Natural killer cell treated with Interleukin-12 subunit alpha and Interleukin-12 subunit beta and Interleukin-15 and Interleukin-18, amount 100 ng/mL, for 72 hours (primary cell): ENCODE measurements at regions not wholly inside any gene's neighbourhood (a gene's known extent, or its start where the extent isn't known, plus 50 kb on each side); places are given as distances from the start of the nearest gene placed in this dataset.

Source experiments
- ATAC-seq, 2 donors: fragments of 150-1000 bp; cut with Tn5 transposase in 1 of 2; sonication (Bioruptor Pico), chemical (Tn5 transposase) in 1 of 2; 2 replicates each; pipeline ENCODE4 v1.10.0; 2021
- DNase-seq: peaks from one replicate; pipeline ENCODE4 v3.0.0; 2022; ENCODE audit warnings: low spot score
- H3K27ac Mint-ChIP-seq, 2 donors: 1 replicate in 1 of 2; 2 replicates in 1 of 2; pipeline ENCODE4 v1.8.0; 2022; ENCODE audit warnings: mixed read lengths in 2 of 2, mild to moderate bottlenecking in 1 of 2, moderate library complexity in 1 of 2
- H3K27me3 Mint-ChIP-seq, 2 donors: 1 replicate in 1 of 2; 2 replicates in 1 of 2; pipeline ENCODE4 v1.8.0; 2022; ENCODE audit warnings: mixed read lengths in 2 of 2
- H3K36me3 Mint-ChIP-seq: one replicate; pipeline ENCODE4 v1.8.0; 2022; ENCODE audit warnings: mixed read lengths
- H3K4me1 Mint-ChIP-seq, 2 donors: 1 replicate in 1 of 2; 2 replicates in 1 of 2; pipeline ENCODE4 v1.8.0; 2022; ENCODE audit warnings: low read depth in 2 of 2, mixed read lengths in 2 of 2, mild to moderate bottlenecking in 1 of 2
- H3K4me3 Mint-ChIP-seq: one replicate; pipeline ENCODE4 v1.8.0; 2022; ENCODE audit warnings: mixed read lengths
- H3K9me3 Mint-ChIP-seq: 2 replicates; pipeline ENCODE4 v1.8.0; 2022; ENCODE audit warnings: mixed read lengths

- Mint-ChIP-seq H3K9me3 (no peaks in the 10 kb centered on the region), H3K4me3 (peak overlapping the region; percentile 46), H3K27ac (peak overlapping the region; percentile 82 to 93), H3K27me3 (no peaks in the 10 kb centered on the region), H3K36me3 (no peaks in the 10 kb centered on the region), H3K4me1 (peaks cover 53 to 58% of the 10 kb centered on the region in 2 donors)
- DNase-seq (peak; percentile 77), ATAC-seq (peak; percentile 43 to 51)
These were observed 135.1 kb upstream of the RASGRP1 start for GRCh38 chr15:38699633-38700230.

- no peak for ATAC-seq
- peaks cover 4% of the 10 kb centered on the region in 2 donors for H3K27me3 Mint-ChIP-seq
- no peaks in the 10 kb centered on the region for H3K9me3 Mint-ChIP-seq
- H3K4me3 Mint-ChIP-seq: no peak overlapping the region
- H3K27ac Mint-ChIP-seq: no peak overlapping the region
- no peak for DNase-seq
- H3K36me3 Mint-ChIP-seq: no peaks in the 10 kb centered on the region
- peaks cover 38 to 44% of the 10 kb centered on the region in 2 donors for H3K4me1 Mint-ChIP-seq
These were observed 136.5 kb upstream of the RASGRP1 start for GRCh38 chr15:38701149-38701548.

- peaks cover 26 to 32% of the 10 kb centered on the region in 2 donors for H3K4me1 Mint-ChIP-seq
- H3K27me3 Mint-ChIP-seq: peaks cover 7 to 11% of the 10 kb centered on the region in 2 donors
- H3K36me3 Mint-ChIP-seq: no peaks in the 10 kb centered on the region
- no peak overlapping the region for H3K4me3 Mint-ChIP-seq
- H3K27ac Mint-ChIP-seq: no peak overlapping the region
- no peak for ATAC-seq
- H3K9me3 Mint-ChIP-seq: no peaks in the 10 kb centered on the region
- no peak for DNase-seq
These were observed 137.7 kb upstream of the RASGRP1 start for GRCh38 chr15:38702178-38702912.

- Mint-ChIP-seq H3K4me1 (no peaks in the 10 kb centered on the region), H3K9me3 (no peaks in the 10 kb centered on the region), H3K27ac (no peak overlapping the region)
These were observed 141.0 kb upstream of the RASGRP1 start for GRCh38 chr15:38705436-38706219.

GRCh38 chr15:38706956-38707355 lies 142.3 kb upstream of the RASGRP1 start:
- H3K27ac Mint-ChIP-seq: no peak overlapping the region
- H3K4me1 Mint-ChIP-seq: no peaks in the 10 kb centered on the region
- no peak for DNase-seq
- no peaks in the 10 kb centered on the region for H3K36me3 Mint-ChIP-seq
- no peak overlapping the region for H3K4me3 Mint-ChIP-seq
- no peak for ATAC-seq
- H3K27me3 Mint-ChIP-seq: peaks cover 7 to 11% of the 10 kb centered on the region in 2 donors
- no peaks in the 10 kb centered on the region for H3K9me3 Mint-ChIP-seq

More at GRCh38 chr15:38705436-38706219, 141.0 kb upstream of the RASGRP1 start:
- Mint-ChIP-seq H3K36me3 (no peaks in the 10 kb centered on the region), H3K4me3 (no peak overlapping the region), H3K27me3 (peaks cover 7 to 11% of the 10 kb centered on the region in 2 donors)
- DNase-seq: no peak
- ATAC-seq: no peak

- Mint-ChIP-seq H3K4me1 (no peaks in the 10 kb centered on the region), H3K36me3 (no peaks in the 10 kb centered on the region), H3K27ac (no peak overlapping the region), H3K27me3 (peaks cover 7 to 11% of the 10 kb centered on the region in 2 donors), H3K4me3 (no peak overlapping the region), H3K9me3 (no peaks in the 10 kb centered on the region)
- DNase-seq (no peak), ATAC-seq (peak; percentile 67 to 74)
These were observed 143.4 kb upstream of the RASGRP1 start for GRCh38 chr15:38707802-38708671.

- ATAC-seq: no peak
- no peaks in the 10 kb centered on the region for H3K36me3 Mint-ChIP-seq
- no peak overlapping the region for H3K27ac Mint-ChIP-seq
These were observed 144.1 kb upstream of the RASGRP1 start for GRCh38 chr15:38708672-38709180.

GRCh38 chr15:38709196-38709595 lies 144.6 kb upstream of the RASGRP1 start:
- DNase-seq (no peak), ATAC-seq (no peak)
- H3K27me3 Mint-ChIP-seq: peaks cover 7 to 20% of the 10 kb centered on the region in 2 donors
- no peak overlapping the region for H3K4me3 Mint-ChIP-seq
- H3K36me3 Mint-ChIP-seq: no peaks in the 10 kb centered on the region
- no peaks in the 10 kb centered on the region for H3K4me1 Mint-ChIP-seq
- no peak overlapping the region for H3K27ac Mint-ChIP-seq
- no peaks in the 10 kb centered on the region for H3K9me3 Mint-ChIP-seq

More at GRCh38 chr15:38708672-38709180, 144.1 kb upstream of the RASGRP1 start:
- Mint-ChIP-seq H3K4me1 (no peaks in the 10 kb centered on the region), H3K27me3 (peaks cover 7 to 17% of the 10 kb centered on the region in 2 donors), H3K4me3 (no peak overlapping the region), H3K9me3 (no peaks in the 10 kb centered on the region)
- no peak for DNase-seq

GRCh38 chr15:38714309-38715072 lies 149.9 kb upstream of the RASGRP1 start:
- H3K27ac Mint-ChIP-seq: no peak overlapping the region
- peaks cover 0 to 21% of the 10 kb centered on the region in 2 donors for H3K27me3 Mint-ChIP-seq
- H3K4me3 Mint-ChIP-seq: no peak overlapping the region
- ATAC-seq: no peak
- no peaks in the 10 kb centered on the region for H3K9me3 Mint-ChIP-seq
- H3K4me1 Mint-ChIP-seq: no peaks in the 10 kb centered on the region
- H3K36me3 Mint-ChIP-seq: no peaks in the 10 kb centered on the region
- no peak for DNase-seq

- H3K27me3 Mint-ChIP-seq: peaks cover 0 to 8% of the 10 kb centered on the region in 2 donors
- no peak overlapping the region for H3K4me3 Mint-ChIP-seq
- no peaks in the 10 kb centered on the region for H3K4me1 Mint-ChIP-seq
- H3K36me3 Mint-ChIP-seq: no peaks in the 10 kb centered on the region
- no peak overlapping the region for H3K27ac Mint-ChIP-seq
- no peak for ATAC-seq
- no peaks in the 10 kb centered on the region for H3K9me3 Mint-ChIP-seq
- no peak for DNase-seq
These were observed 156.4 kb upstream of the RASGRP1 start for GRCh38 chr15:38720893-38721567.

- ATAC-seq (no peak), DNase-seq (no peak)
- no peaks in the 10 kb centered on the region for H3K36me3 Mint-ChIP-seq
- no peaks in the 10 kb centered on the region for H3K9me3 Mint-ChIP-seq
- peaks cover 1 to 9% of the 10 kb centered on the region in 2 donors for H3K27me3 Mint-ChIP-seq
- H3K27ac Mint-ChIP-seq: no peak overlapping the region
- no peak overlapping the region for H3K4me3 Mint-ChIP-seq
- no peaks in the 10 kb centered on the region for H3K4me1 Mint-ChIP-seq
These were observed 156.9 kb upstream of the RASGRP1 start for GRCh38 chr15:38721568-38721945.

GRCh38 chr15:38722236-38722635 lies 157.6 kb upstream of the RASGRP1 start:
- Mint-ChIP-seq H3K9me3 (no peaks in the 10 kb centered on the region), H3K36me3 (no peaks in the 10 kb centered on the region)

More at GRCh38 chr15:38722236-38722635, 157.6 kb upstream of the RASGRP1 start:
- H3K27me3 Mint-ChIP-seq: peaks cover 4 to 7% of the 10 kb centered on the region in 2 donors
- H3K4me1 Mint-ChIP-seq: no peaks in the 10 kb centered on the region
- ATAC-seq (no peak), DNase-seq (no peak)
- no peak overlapping the region for H3K27ac Mint-ChIP-seq
- H3K4me3 Mint-ChIP-seq: no peak overlapping the region
